ENCODE measurements at regions not wholly inside any gene's neighbourhood (a gene's known extent, or its start where the extent isn't known, plus 50 kb on each side); places are given as distances from the start of the nearest gene placed in this dataset.
"Not testable (repeated sequence)": the region's sequence is repeated elsewhere in the genome, so short reads cannot be mapped to it uniquely, and the experiment has no call there.

GRCh38 chr6:56814802-56815201, 140.1 kb upstream of the BEND6 start:
- no peaks in the 10 kb centered on the region for H3K9me2 ChIP-seq (replicated peaks; ENCODE audit: low read depth, low read length)
- H3K4me3 ChIP-seq (ENCODE audit: low read length, poor library complexity, severe bottlenecking), result no peak overlapping the region
- no peaks in the 10 kb centered on the region for H3K9me3 ChIP-seq (ENCODE audit: insufficient read depth, low read depth, low read length)
- no peak overlapping the region for H3K9ac ChIP-seq (ENCODE audit: low read depth, low read length, poor library complexity, severe bottlenecking)
- peaks cover 15% of the 10 kb centered on the region; the same call in 1 of the 2 replicates for H3K79me2 ChIP-seq (ENCODE audit: insufficient read depth, low read length)
- H3F3A ChIP-seq (ENCODE audit: low read depth), result no peaks in the 10 kb centered on the region
- no peaks in the 10 kb centered on the region for H4K20me1 ChIP-seq (ENCODE audit: insufficient read depth, low read length, poor library complexity, severe bottlenecking)
- no peaks in the 10 kb centered on the region for H3K4me1 ChIP-seq (ENCODE audit: insufficient read depth, low read length, poor library complexity, severe bottlenecking)
- H3K36me3 ChIP-seq (ENCODE audit: insufficient read depth, low read length), result no peaks in the 10 kb centered on the region
- no peak overlapping the region for H3K4me2 ChIP-seq (ENCODE audit: low read depth, low read length, poor library complexity, severe bottlenecking)
- no peak overlapping the region for H2AFZ ChIP-seq (ENCODE audit: low read length)
- TF ChIP-seq CTCF (conservative IDR thresholded peaks at IDR 0.05; ENCODE audit: low read length) (no peak), EZH2phosphoT487 (IDR thresholded peaks at IDR 0.05; ENCODE audit: borderline replicate concordance) (no peak)
- H3K27me3 ChIP-seq (ENCODE audit: insufficient read depth, low read length, poor library complexity, severe bottlenecking), result no peaks in the 10 kb centered on the region

GRCh38 chr6:56814308-56814707, 140.6 kb upstream of the BEND6 start:
- Histone ChIP-seq H3K4me3 (ENCODE audit: low read length, poor library complexity, severe bottlenecking) (no peak overlapping the region), H3K9ac (ENCODE audit: low read depth, low read length, poor library complexity, severe bottlenecking) (no peak overlapping the region), H3K4me2 (ENCODE audit: low read depth, low read length, poor library complexity, severe bottlenecking) (no peak overlapping the region), H3K79me2 (ENCODE audit: insufficient read depth, low read length) (peaks cover 15% of the 10 kb centered on the region; the same call in 1 of the 2 replicates), H4K20me1 (ENCODE audit: insufficient read depth, low read length, poor library complexity, severe bottlenecking) (no peaks in the 10 kb centered on the region), H3K27me3 (ENCODE audit: insufficient read depth, low read length, poor library complexity, severe bottlenecking) (no peaks in the 10 kb centered on the region), H3K9me2 (replicated peaks; ENCODE audit: low read depth, low read length) (no peaks in the 10 kb centered on the region), H3K9me3 (ENCODE audit: insufficient read depth, low read depth, low read length) (no peaks in the 10 kb centered on the region), H2AFZ (ENCODE audit: low read length) (no peak overlapping the region), H3F3A (ENCODE audit: low read depth) (no peaks in the 10 kb centered on the region), H3K4me1 (ENCODE audit: insufficient read depth, low read length, poor library complexity, severe bottlenecking) (no peaks in the 10 kb centered on the region), H3K36me3 (ENCODE audit: insufficient read depth, low read length) (no peaks in the 10 kb centered on the region)
- TF ChIP-seq EZH2phosphoT487 (IDR thresholded peaks at IDR 0.05; ENCODE audit: borderline replicate concordance), result no peak
- TF ChIP-seq CTCF (conservative IDR thresholded peaks at IDR 0.05; ENCODE audit: low read length), result no peak

- H3F3A ChIP-seq (ENCODE audit: low read depth); H3K4me1 ChIP-seq (ENCODE audit: insufficient read depth, low read length, poor library complexity, severe bottlenecking); H4K20me1 ChIP-seq (ENCODE audit: insufficient read depth, low read length, poor library complexity, severe bottlenecking); H3K9me3 ChIP-seq (ENCODE audit: insufficient read depth, low read depth, low read length); H2AFZ ChIP-seq (ENCODE audit: low read length); H3K9ac ChIP-seq (ENCODE audit: low read depth, low read length, poor library complexity, severe bottlenecking); H3K79me2 ChIP-seq (ENCODE audit: insufficient read depth, low read length); H3K9me2 ChIP-seq (replicated peaks; ENCODE audit: low read depth, low read length); H3K4me3 ChIP-seq (ENCODE audit: low read length, poor library complexity, severe bottlenecking); H3K36me3 ChIP-seq (ENCODE audit: insufficient read depth, low read length); H3K27me3 ChIP-seq (ENCODE audit: insufficient read depth, low read length, poor library complexity, severe bottlenecking); H3K4me2 ChIP-seq (ENCODE audit: low read depth, low read length, poor library complexity, severe bottlenecking): not testable (repeated sequence)
These were observed 142.1 kb upstream of the BEND6 start for GRCh38 chr6:56812851-56813250.

- Histone ChIP-seq H3K4me1 (ENCODE audit: insufficient read depth, low read length, poor library complexity, severe bottlenecking) (peaks cover 3% of the 10 kb centered on the region), H4K20me1 (ENCODE audit: insufficient read depth, low read length, poor library complexity, severe bottlenecking) (no peaks in the 10 kb centered on the region), H3K4me2 (ENCODE audit: low read depth, low read length, poor library complexity, severe bottlenecking) (no peak overlapping the region), H3K9me2 (replicated peaks; ENCODE audit: low read depth, low read length) (no peaks in the 10 kb centered on the region), H3K9me3 (ENCODE audit: insufficient read depth, low read depth, low read length) (no peaks in the 10 kb centered on the region), H3K4me3 (ENCODE audit: low read length, poor library complexity, severe bottlenecking) (no peak overlapping the region), H3K27me3 (ENCODE audit: insufficient read depth, low read length, poor library complexity, severe bottlenecking) (no peaks in the 10 kb centered on the region), H3K9ac (ENCODE audit: low read depth, low read length, poor library complexity, severe bottlenecking) (no peak overlapping the region), H3K79me2 (ENCODE audit: insufficient read depth, low read length) (peaks cover 11% of the 10 kb centered on the region; the same call in 1 of the 2 replicates), H3K36me3 (ENCODE audit: insufficient read depth, low read length) (no peaks in the 10 kb centered on the region), H3F3A (ENCODE audit: low read depth) (no peaks in the 10 kb centered on the region), H2AFZ (ENCODE audit: low read length) (no peak overlapping the region)
- TF ChIP-seq CTCF (conservative IDR thresholded peaks at IDR 0.05; ENCODE audit: low read length), result no peak
- TF ChIP-seq EZH2phosphoT487 (IDR thresholded peaks at IDR 0.05; ENCODE audit: borderline replicate concordance), result no peak
These were observed 146.0 kb upstream of the BEND6 start for GRCh38 chr6:56808871-56809359.
